ENCODE measurements at regions not wholly inside any gene's neighbourhood (a gene's known extent, or its start where the extent isn't known, plus 50 kb on each side); places are given as distances from the start of the nearest gene placed in this dataset.

DNA sequence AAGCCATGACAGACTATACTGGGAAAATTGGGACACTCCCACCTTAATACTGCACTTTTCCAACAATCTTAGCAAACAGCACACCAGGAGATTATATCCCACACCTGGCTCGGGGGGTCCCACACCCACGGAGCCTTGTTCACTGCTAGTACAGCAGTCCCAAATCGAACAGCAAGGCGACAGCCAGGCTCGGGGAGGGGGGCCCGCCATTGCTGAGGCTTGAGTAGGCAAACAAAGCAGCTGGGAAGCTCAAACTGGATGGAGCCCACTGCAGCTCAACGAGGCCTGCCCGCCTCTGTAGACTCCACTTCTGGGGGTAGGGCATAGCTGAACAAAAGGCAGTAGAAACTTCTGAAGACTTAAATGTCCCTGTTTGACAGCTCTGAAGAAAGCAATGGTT, 118.3 kb downstream of the MAGEB5 start:
- no peak for FAIRE-seq

- no peak for FAIRE-seq
Measured at GRCh38 chrX:26328608-26329319, 112.8 kb downstream of the MAGEB5 start.

DNA sequence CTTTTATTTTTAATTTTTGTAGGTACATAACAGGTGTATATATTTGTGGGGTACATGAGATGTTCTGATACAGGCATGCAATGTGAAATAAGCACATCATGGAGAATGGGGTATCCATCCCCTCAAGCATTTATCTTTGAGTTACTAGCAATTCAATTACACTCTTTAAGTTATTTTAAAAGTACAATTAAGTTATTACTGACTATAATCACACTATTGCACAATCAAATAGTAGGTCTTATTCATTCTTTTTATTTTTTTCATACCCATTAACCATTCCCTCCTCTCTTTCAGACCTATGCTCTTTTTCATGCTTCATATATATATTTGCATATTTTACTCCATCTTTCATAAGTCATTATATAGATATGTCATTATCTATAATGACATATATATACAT, 93.3 kb downstream of the MAGEB5 start:
- FAIRE-seq: no peak

DNA sequence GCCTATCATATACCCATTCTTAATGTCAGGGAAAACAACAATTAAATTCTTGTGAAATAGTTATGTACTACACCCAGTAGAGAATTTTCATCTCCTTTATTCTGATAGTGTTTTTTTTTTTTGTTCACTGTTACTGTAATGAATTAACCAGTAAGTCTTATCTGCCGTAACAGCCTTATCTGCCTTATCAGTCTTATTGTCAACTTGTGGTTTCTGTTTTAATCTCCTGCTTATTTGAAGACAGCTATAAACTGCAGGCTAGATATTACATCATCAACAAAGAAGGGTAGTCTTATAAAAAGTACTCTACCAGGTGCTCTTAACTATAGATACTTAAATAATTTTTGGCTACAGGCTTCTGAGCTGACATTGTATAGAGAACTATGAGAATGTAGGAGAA, 79.5 kb downstream of the MAGEB5 start:
- FAIRE-seq: no peak

- FAIRE-seq: no peak
Measured at GRCh38 chrX:26286836-26287235, 70.9 kb downstream of the MAGEB5 start.

Measured in A204.1 (cell line).